WTC11 (cell line): ENCODE measurements at regions not wholly inside any gene's neighbourhood (a gene's known extent, or its start where the extent isn't known, plus 50 kb on each side); places are given as distances from the start of the nearest gene placed in this dataset.

Source experiments
- ATF1 ChIP-seq: sonication (generic); formaldehyde crosslinking; IDR thresholded peaks from 2 replicates; pipeline ENCODE4 v1.8.1; 2023; ENCODE audit warnings: mild to moderate bottlenecking, moderate library complexity, missing genetic modification reagents
- ATF2 ChIP-seq: sonication (generic); formaldehyde crosslinking; IDR thresholded peaks from 2 replicates; pipeline ENCODE4 v1.8.1; 2022; ENCODE audit warnings: low read depth, missing genetic modification reagents, borderline replicate concordance
- CREM ChIP-seq: sonication (generic); formaldehyde crosslinking; IDR thresholded peaks from 2 replicates; pipeline ENCODE4 v1.8.1; 2022; ENCODE audit warnings: mild to moderate bottlenecking, missing genetic modification reagents, moderate library complexity
- CTCF ChIP-seq: fragments of 200-600 bp; IDR thresholded peaks from 2 replicates; pipeline ENCODE4 v1.8.0; 2022; ENCODE audit warnings: antibody characterized with exemption
- E2F4 ChIP-seq: sonication (generic); formaldehyde crosslinking; IDR thresholded peaks from 2 replicates; pipeline ENCODE4 v1.8.1; 2022; ENCODE audit warnings: low read depth, mild to moderate bottlenecking, moderate library complexity, missing genetic modification reagents, borderline replicate concordance
- HMGXB4 ChIP-seq: sonication (generic); formaldehyde crosslinking; IDR thresholded peaks from 2 replicates; pipeline ENCODE4 v1.8.1; 2023; ENCODE audit warnings: mild to moderate bottlenecking, moderate library complexity, missing genetic modification reagents
- IRF1 ChIP-seq: sonication (generic); formaldehyde crosslinking; IDR thresholded peaks from 2 replicates; pipeline ENCODE4 v1.8.0; 2023; ENCODE audit warnings: missing genetic modification reagents
- IRF2 ChIP-seq: sonication (generic); formaldehyde crosslinking; IDR thresholded peaks from 2 replicates; pipeline ENCODE4 v1.8.0; 2022; ENCODE audit warnings: low read depth, missing genetic modification reagents, borderline replicate concordance
- MXD4 ChIP-seq: fragments of 250-450 bp; sonication (Bioruptor Pico); IDR thresholded peaks from 2 replicates; pipeline ENCODE4 v1.8.0; 2021; ENCODE audit warnings: mild to moderate bottlenecking, moderate library complexity, borderline replicate concordance
- USF2 ChIP-seq: sonication (generic); formaldehyde crosslinking; IDR thresholded peaks from 2 replicates; pipeline ENCODE4 v1.8.1; 2023; ENCODE audit warnings: mild to moderate bottlenecking, missing genetic modification reagents, moderate library complexity
- ZNF263 ChIP-seq: sonication (generic); formaldehyde crosslinking; IDR thresholded peaks from 2 replicates; pipeline ENCODE4 v1.8.1; 2022; ENCODE audit warnings: low read depth, mild to moderate bottlenecking, moderate library complexity, missing genetic modification reagents

GRCh38 chr13:109977212-109977968, 191.0 kb upstream of the IRS2 start:
- TF ChIP-seq ATF2 (CRISPR knock-in tag), result no peak
- TF ChIP-seq ZNF263, result no peak
- no peak for TF ChIP-seq CTCF
- TF ChIP-seq MXD4 (CRISPR knock-in tag), result no peak
- TF ChIP-seq USF2 (CRISPR knock-in tag), result no peak
- TF ChIP-seq HMGXB4, result no peak
- no peak for TF ChIP-seq ATF1 (CRISPR knock-in tag)
- no peak for TF ChIP-seq CREM (CRISPR knock-in tag)
- TF ChIP-seq E2F4, result no peak
- TF ChIP-seq IRF1 (CRISPR knock-in tag), result no peak
- no peak for TF ChIP-seq IRF2 (CRISPR knock-in tag)
